SK-N-MC (cell line): ENCODE measurements at regions not wholly inside any gene's neighbourhood (a gene's known extent, or its start where the extent isn't known, plus 50 kb on each side); places are given as distances from the start of the nearest gene placed in this dataset.
"Not testable (repeated sequence)": the region's sequence is repeated elsewhere in the genome, so short reads cannot be mapped to it uniquely, and the experiment has no call there.

ENCODE experiments used
- DNase-seq: peaks from one replicate; pipeline ENCODE4 v3.0.0-alpha.2; 2011; ENCODE audit warnings: low read depth, low spot score
- H3K27ac ChIP-seq: fragments of 200-600 bp; sonication (generic); 2 replicates; pipeline ENCODE4 v1.5.1; 2016; ENCODE audit warnings: mixed run types
- H3K36me3 ChIP-seq: fragments of 200-600 bp; sonication (generic); 2 replicates; pipeline ENCODE4 v1.6.1; 2017; ENCODE audit warnings: antibody characterized with exemption, low read length, mixed read lengths; ENCODE audit not compliant: insufficient read depth
- H3K4me3 ChIP-seq: fragments of 200-600 bp; sonication (generic); 2 replicates; pipeline ENCODE4 v1.5.1; 2016
- H3K9ac ChIP-seq: fragments of 200-600 bp; sonication (generic); 2 replicates; pipeline ENCODE4 v1.8.0; 2017; ENCODE audit warnings: mixed run types, mixed read lengths; ENCODE audit not compliant: insufficient read length
- H3K9me3 ChIP-seq: fragments of 200-600 bp; sonication (generic); 2 replicates; pipeline ENCODE4 v1.6.1; 2017; ENCODE audit warnings: low read depth, mild to moderate bottlenecking, antibody characterized with exemption, low read length, moderate library complexity, mixed read lengths
- EZH2 ChIP-seq: fragments of 200-600 bp; sonication (generic); IDR thresholded peaks from one replicate; pipeline ENCODE4 v1.6.1; 2017; ENCODE audit warnings: antibody characterized with exemption
- FOXP2 ChIP-seq: optimal IDR thresholded peaks from 2 replicates; pipeline ENCODE3; 2011; ENCODE audit warnings: mild to moderate bottlenecking, moderate library complexity; ENCODE audit not compliant: insufficient read depth; ENCODE audit errors: extremely low read length, control extremely low read depth
- POLR2AphosphoS5 ChIP-seq: IDR thresholded peaks from 2 replicates; pipeline ENCODE4 v1.6.1; 2012; ENCODE audit warnings: mild to moderate bottlenecking, low read depth, low read length, borderline replicate concordance

GRCh38 chr9:103545260-103545659 lies 548.8 kb upstream of the SMC2 start:
- no peak overlapping the region for H3K9ac ChIP-seq
- no peaks in the 10 kb centered on the region for H3K36me3 ChIP-seq
- H3K9me3 ChIP-seq = no peaks in the 10 kb centered on the region
- TF ChIP-seq EZH2 (no peak), FOXP2 (no peak), POLR2AphosphoS5 (no peak)
- no peak for DNase-seq
- H3K4me3 ChIP-seq = no peak overlapping the region
- H3K27ac ChIP-seq = no peak overlapping the region

- H3K4me3 ChIP-seq = no peak overlapping the region
- TF ChIP-seq FOXP2 (no peak), POLR2AphosphoS5 (no peak), EZH2 (no peak)
- H3K9ac ChIP-seq = no peak overlapping the region
- no peaks in the 10 kb centered on the region for H3K36me3 ChIP-seq
- no peak overlapping the region for H3K27ac ChIP-seq
- no peak for DNase-seq
- no peaks in the 10 kb centered on the region for H3K9me3 ChIP-seq
Measured at GRCh38 chr9:103552712-103553111, 541.4 kb upstream of the SMC2 start.

- TF ChIP-seq POLR2AphosphoS5 = no peak
- TF ChIP-seq FOXP2 = no peak
- TF ChIP-seq EZH2 = no peak
- DNase-seq = no peak
- H3K9me3 ChIP-seq = no peaks in the 10 kb centered on the region
- H3K9ac ChIP-seq = no peak overlapping the region
- no peaks in the 10 kb centered on the region for H3K36me3 ChIP-seq
- no peak overlapping the region for H3K27ac ChIP-seq
- H3K4me3 ChIP-seq = no peak overlapping the region
Measured at GRCh38 chr9:103574056-103574455, 520.1 kb upstream of the SMC2 start.

- no peak overlapping the region for H3K4me3 ChIP-seq
- no peaks in the 10 kb centered on the region for H3K9me3 ChIP-seq
- H3K36me3 ChIP-seq = no peaks in the 10 kb centered on the region
- H3K27ac ChIP-seq = no peak overlapping the region
- no peak for DNase-seq
- H3K9ac ChIP-seq = no peak overlapping the region
- TF ChIP-seq FOXP2 (no peak), EZH2 (no peak), POLR2AphosphoS5 (no peak)
Measured at GRCh38 chr9:103586721-103587120, 507.4 kb upstream of the SMC2 start.

- TF ChIP-seq FOXP2 (no peak), EZH2 (no peak), POLR2AphosphoS5 (no peak)
- Histone ChIP-seq H3K9me3 (peaks cover 6% of the 10 kb centered on the region; the same call in 1 of the 2 replicates), H3K36me3 (no peaks in the 10 kb centered on the region), H3K9ac (no peak overlapping the region), H3K4me3 (no peak overlapping the region), H3K27ac (no peak overlapping the region)
- no peak for DNase-seq
Measured at GRCh38 chr9:103601287-103601686, 492.8 kb upstream of the SMC2 start.

GRCh38 chr9:103611950-103612349 lies 482.2 kb upstream of the SMC2 start:
- H3K4me3 ChIP-seq, H3K9me3 ChIP-seq, H3K36me3 ChIP-seq, DNase-seq, H3K27ac ChIP-seq, H3K9ac ChIP-seq: not testable (repeated sequence)

GRCh38 chr9:103615994-103616393 lies 478.1 kb upstream of the SMC2 start:
- TF ChIP-seq EZH2 (no peak), POLR2AphosphoS5 (no peak), FOXP2 (no peak)
- no peak for DNase-seq
- H3K27ac ChIP-seq = no peak overlapping the region
- no peaks in the 10 kb centered on the region for H3K9me3 ChIP-seq
- no peaks in the 10 kb centered on the region for H3K36me3 ChIP-seq
- H3K9ac ChIP-seq = no peak overlapping the region
- no peak overlapping the region for H3K4me3 ChIP-seq

GRCh38 chr9:103617046-103617445 lies 477.1 kb upstream of the SMC2 start:
- no peak for TF ChIP-seq POLR2AphosphoS5
- Histone ChIP-seq H3K27ac (no peak overlapping the region), H3K4me3 (no peak overlapping the region), H3K9ac (no peak overlapping the region), H3K36me3 (no peaks in the 10 kb centered on the region), H3K9me3 (no peaks in the 10 kb centered on the region)
- DNase-seq = no peak

GRCh38 chr9:103625161-103625804 lies 468.8 kb upstream of the SMC2 start:
- Histone ChIP-seq H3K36me3 (no peaks in the 10 kb centered on the region), H3K9ac (no peak overlapping the region), H3K4me3 (no peak overlapping the region), H3K27ac (no peak overlapping the region), H3K9me3 (no peaks in the 10 kb centered on the region)
- TF ChIP-seq FOXP2 (no peak), EZH2 (no peak), POLR2AphosphoS5 (no peak)
- no peak for DNase-seq
